Spleen (tissue), 11 donors: ENCODE measurements at regions not wholly inside any gene's neighbourhood (a gene's known extent, or its start where the extent isn't known, plus 50 kb on each side); places are given as distances from the start of the nearest gene placed in this dataset.

ENCODE experiments used
- DNase-seq: peaks from one replicate; pipeline ENCODE4 v3.0.0-alpha.2; 2020
- H3K27ac ChIP-seq, 8 donors: fragments of 200-600 bp; sonication (generic) in 7 of 8; 1 replicate in 4 of 8; 2 replicates in 4 of 8; pipeline versions ENCODE4 v1.5.0 to v1.8.0; 2016 to 2021; ENCODE audit warnings: inconsistent platforms in 4 of 8, mild to moderate bottlenecking in 4 of 8, moderate library complexity in 1 of 8
- H3K27me3 ChIP-seq, 7 donors: fragments of 200-600 bp; sonication (generic) in 6 of 7; replicated peaks in 1 of 7; 1 replicate in 4 of 7; 2 replicates in 3 of 7; pipeline versions ENCODE4 v1.5.0 to v1.8.0; 2016 to 2021; ENCODE audit warnings: inconsistent platforms in 3 of 7, mild to moderate bottlenecking in 1 of 7
- H3K36me3 ChIP-seq, 6 donors: fragments of 200-600 bp; sonication (generic) in 5 of 6; 1 replicate in 4 of 6; 2 replicates in 2 of 6; pipeline versions ENCODE4 v1.5.0 to v1.8.0; 2016 to 2021; ENCODE audit warnings: inconsistent platforms in 2 of 6
- H3K4me1 ChIP-seq, 6 donors: fragments of 200-600 bp; sonication (generic) in 5 of 6; 1 replicate in 3 of 6; 2 replicates in 3 of 6; pipeline versions ENCODE4 v1.5.0 to v1.8.0; 2016 to 2021; ENCODE audit warnings: inconsistent platforms in 3 of 6
- H3K4me3 ChIP-seq, 8 donors: fragments of 200-600 bp; sonication (generic) in 7 of 8; 1 replicate in 4 of 8; 2 replicates in 4 of 8; pipeline versions ENCODE4 v1.5.0 to v1.8.0; 2016 to 2021; ENCODE audit warnings: inconsistent platforms in 4 of 8, mild to moderate bottlenecking in 4 of 8, moderate library complexity in 2 of 8
- H3K9me3 ChIP-seq, 8 donors: fragments of 200-600 bp; sonication (generic) in 7 of 8; 1 replicate in 4 of 8; 2 replicates in 4 of 8; pipeline versions ENCODE4 v1.5.0 to v1.8.0; 2016 to 2021; ENCODE audit warnings: inconsistent platforms in 4 of 8
- CTCF ChIP-seq, 11 experiments: fragments of 200-600 bp in 7 of 11; fragments of 450-650 bp in 4 of 11; sonication (generic) in 4 of 11; IDR thresholded peaks in 8 of 11; conservative IDR thresholded peaks in 3 of 11; 1 replicate in 7 of 11; 2 replicates in 4 of 11; pipeline versions ENCODE4 v1.4.0 to v1.8.0; 2016 to 2021; ENCODE audit warnings: antibody characterized with exemption in 11 of 11, inconsistent platforms in 4 of 11, mild to moderate bottlenecking in 1 of 11
- POLR2A ChIP-seq, 3 donors: fragments of 450-650 bp; IDR thresholded peaks; one replicate each; pipeline ENCODE4 v1.5.1; 2017; ENCODE audit warnings: antibody characterized with exemption in 3 of 3, mild to moderate bottlenecking in 1 of 3
- POLR2AphosphoS5 ChIP-seq, 3 donors: sonication (generic); formaldehyde crosslinking; IDR thresholded peaks; one replicate each; pipeline ENCODE4 v1.5.1; 2017; ENCODE audit warnings: antibody characterized with exemption in 3 of 3
- WGBS, 5 donors: extraction: QIAGEN DNeasy Blood & Tissue Kit in 3 of 5; methylation state at CpG; one replicate each; pipeline versions ENCODE4 v1.1.5 to v1.1.7; 2013 to 2018; 5-methylcytosine and 5-hydroxymethylcytosine counted together
- intact Hi-C: fragments of 100-400 bp; cut with DNase I; formaldehyde crosslinking; loops from one replicate; pipeline ENCODE4 v1.15.0; 2023; ENCODE audit warnings: low total_unique reads
- donor health status: healthy with polysubstance abuse.
- donor health status: DM: no; HTN: no; CAD: no; lungs with moderate emphysema.
- donor health status: DM: no; HTN: no; CAD: no.
- donor health status: Bipolar disorder and iron deficiency.
- donor health status: healthy.
- donor health status: DM: no; HTN: no; CAD: no.
- donor health status: DM: yes; HTN: yes; CAD: no.

- peak overlapping the region in 1 of 8 donors; percentile 45 for H3K27ac ChIP-seq
- TF ChIP-seq POLR2A (IDR thresholded peaks at IDR 0.05) (no peak), POLR2AphosphoS5 (IDR thresholded peaks at IDR 0.05) (peak in 2 of 3 donors; percentile 26 to 45), CTCF (IDR thresholded peaks at IDR 0.05 in 8 of 11, conservative IDR thresholded peaks at IDR 0.05 in 3 of 11) (no peak)
- H3K9me3 ChIP-seq = peaks cover 0 to 11% (median 0%) of the 10 kb centered on the region in 8 donors
- H3K36me3 ChIP-seq = no peaks in the 10 kb centered on the region
- H3K4me1 ChIP-seq = no peaks in the 10 kb centered on the region
- no peaks in the 10 kb centered on the region for H3K27me3 ChIP-seq
- WGBS, 5 donors = 45 to 57% (median 48%) methylated on average over 8 of the region's 8 CpGs
- no peak overlapping the region for H3K4me3 ChIP-seq
- DNase-seq = no peak
- intact Hi-C loops = no loop called here
These were observed 451.8 kb upstream of the TBX3 start for GRCh38 chr12:115135800-115136211.

DNA sequence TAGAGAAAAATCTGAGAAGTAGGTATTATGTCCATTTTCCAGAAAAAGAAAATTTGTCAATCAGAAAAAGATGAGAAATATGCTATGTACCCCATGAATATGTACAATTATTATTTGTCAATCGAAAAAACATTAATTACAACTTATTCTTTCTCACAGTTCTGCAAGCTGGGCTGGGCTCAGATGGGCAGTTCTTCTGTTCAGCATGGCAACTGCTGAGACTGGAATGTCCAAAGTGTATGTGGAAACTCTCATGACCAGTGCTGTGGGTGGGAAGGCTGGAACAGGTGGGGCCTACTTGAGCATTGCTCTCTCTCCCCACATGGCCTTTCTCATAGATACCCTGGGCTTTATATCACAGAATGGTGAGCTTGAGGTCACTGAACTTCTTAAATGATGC, 450.3 kb upstream of the TBX3 start:
- H3K27me3 ChIP-seq = no peaks in the 10 kb centered on the region
- H3K4me1 ChIP-seq = no peaks in the 10 kb centered on the region
- no peaks in the 10 kb centered on the region for H3K36me3 ChIP-seq
- TF ChIP-seq POLR2AphosphoS5 (IDR thresholded peaks at IDR 0.05) (no peak), CTCF (IDR thresholded peaks at IDR 0.05 in 8 of 11, conservative IDR thresholded peaks at IDR 0.05 in 3 of 11) (no peak), POLR2A (IDR thresholded peaks at IDR 0.05) (no peak)
- no peak overlapping the region for H3K27ac ChIP-seq
- H3K4me3 ChIP-seq = no peak overlapping the region
- WGBS, 5 donors = 61 to 91% (median 69%) methylated on average over 1 of the region's 1 CpG
- intact Hi-C loops = no loop called here
- no peak for DNase-seq
- peaks cover 0 to 10% (median 0%) of the 10 kb centered on the region in 8 donors for H3K9me3 ChIP-seq

DNA sequence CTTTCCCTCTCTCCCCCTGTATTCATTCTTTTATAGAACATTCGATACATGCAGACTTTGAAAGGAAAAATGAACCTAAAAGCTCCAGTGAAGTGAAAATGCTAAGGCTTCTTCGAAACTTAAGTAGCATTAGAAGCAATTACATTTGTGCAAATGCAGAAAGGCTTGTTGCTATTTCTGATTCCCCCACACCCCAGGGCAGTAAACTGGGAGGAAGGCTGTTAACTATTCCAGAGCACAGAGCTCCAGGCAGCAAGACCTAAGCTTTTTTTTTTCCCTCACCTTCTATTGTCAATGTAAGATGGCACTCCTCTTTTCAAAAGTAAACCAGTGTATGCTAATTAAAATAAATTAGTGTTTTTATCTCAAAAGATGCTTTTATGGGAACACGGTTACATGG, 448.9 kb upstream of the TBX3 start:
- peaks cover 0 to 8% (median 0%) of the 10 kb centered on the region in 8 donors for H3K9me3 ChIP-seq
- WGBS, 5 donors = 77 to 88% (median 85%) methylated on average over 3 of the region's 3 CpGs
- intact Hi-C loops = no loop called here
- H3K27ac ChIP-seq = no peak overlapping the region
- TF ChIP-seq POLR2A (IDR thresholded peaks at IDR 0.05) (no peak), CTCF (IDR thresholded peaks at IDR 0.05 in 8 of 11, conservative IDR thresholded peaks at IDR 0.05 in 3 of 11) (no peak), POLR2AphosphoS5 (IDR thresholded peaks at IDR 0.05) (no peak)
- no peak overlapping the region for H3K4me3 ChIP-seq
- H3K27me3 ChIP-seq = no peaks in the 10 kb centered on the region
- DNase-seq = no peak
- H3K36me3 ChIP-seq = no peaks in the 10 kb centered on the region
- H3K4me1 ChIP-seq = no peaks in the 10 kb centered on the region

GRCh38 chr12:115132145-115132544, 448.2 kb upstream of the TBX3 start:
- no peak overlapping the region for H3K4me3 ChIP-seq
- TF ChIP-seq CTCF (IDR thresholded peaks at IDR 0.05 in 8 of 11, conservative IDR thresholded peaks at IDR 0.05 in 3 of 11) = no peak
- H3K27me3 ChIP-seq = no peaks in the 10 kb centered on the region
- no peaks in the 10 kb centered on the region for H3K4me1 ChIP-seq
- 34 to 61% (median 46%) methylated on average over 3 of the region's 3 CpGs for WGBS, 5 donors
- no peak for DNase-seq
- H3K36me3 ChIP-seq = no peaks in the 10 kb centered on the region
- intact Hi-C loops = no loop called here
- no peak overlapping the region for H3K27ac ChIP-seq
- peaks cover 0 to under 1% (median 0%) of the 10 kb centered on the region in 8 donors for H3K9me3 ChIP-seq
